ENCODE measurements at regions not wholly inside any gene's neighbourhood (a gene's known extent, or its start where the extent isn't known, plus 50 kb on each side); places are given as distances from the start of the nearest gene placed in this dataset.
"Not testable (repeated sequence)": the region's sequence is repeated elsewhere in the genome, so short reads cannot be mapped to it uniquely, and the experiment has no call there.

- DNase-seq (ENCODE audit: low read depth in 4 of 4, low spot score in 1 of 4), result no peak
Observed at GRCh38 chrX:122856205-122856604, 327.9 kb upstream of the GRIA3 start.

- no peak for DNase-seq (ENCODE audit: low read depth in 4 of 4, low spot score in 1 of 4)
Observed at GRCh38 chrX:122857734-122858133, 326.3 kb upstream of the GRIA3 start.

DNA sequence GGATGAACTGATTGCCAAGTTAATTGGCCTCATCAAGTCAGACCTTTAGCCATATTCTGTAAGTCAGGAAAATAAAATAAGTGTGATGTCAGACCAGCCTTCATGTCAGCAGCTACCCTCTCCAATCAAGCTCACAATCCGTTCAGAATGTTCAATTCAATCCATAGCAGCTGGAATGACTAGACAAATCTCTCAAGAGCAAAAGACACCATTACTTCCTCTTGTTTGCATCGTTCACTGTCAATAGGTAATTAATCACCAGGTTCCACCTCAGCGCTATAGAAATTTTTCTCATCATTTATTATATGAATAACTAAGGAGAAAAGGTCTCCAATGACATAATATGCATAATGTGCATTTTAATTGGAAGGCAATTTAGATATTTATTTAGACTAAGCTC lies 321.0 kb upstream of the GRIA3 start:
- no peak for DNase-seq (ENCODE audit: low read depth in 4 of 4, low spot score in 1 of 4)

DNA sequence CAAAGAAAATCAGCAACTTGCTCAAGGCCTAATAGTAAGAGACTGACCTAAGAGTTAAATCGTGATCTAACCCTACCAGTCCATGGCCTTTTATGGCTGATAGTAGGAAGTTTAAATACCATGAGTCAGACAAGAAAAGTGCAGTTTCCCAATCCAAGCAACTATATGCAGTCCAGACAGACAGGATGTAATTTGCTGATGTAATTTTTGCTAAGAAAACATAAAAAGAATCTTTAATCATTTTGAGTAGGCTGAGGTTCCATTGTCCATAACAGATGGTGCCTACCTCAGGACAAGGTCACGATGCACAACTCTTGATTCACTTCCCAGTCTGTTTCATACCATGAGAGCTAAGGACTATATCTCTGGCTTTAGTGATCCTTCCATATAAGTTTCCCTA lies 317.5 kb upstream of the GRIA3 start:
- no peak for DNase-seq (ENCODE audit: low read depth in 4 of 4, low spot score in 1 of 4)

DNA sequence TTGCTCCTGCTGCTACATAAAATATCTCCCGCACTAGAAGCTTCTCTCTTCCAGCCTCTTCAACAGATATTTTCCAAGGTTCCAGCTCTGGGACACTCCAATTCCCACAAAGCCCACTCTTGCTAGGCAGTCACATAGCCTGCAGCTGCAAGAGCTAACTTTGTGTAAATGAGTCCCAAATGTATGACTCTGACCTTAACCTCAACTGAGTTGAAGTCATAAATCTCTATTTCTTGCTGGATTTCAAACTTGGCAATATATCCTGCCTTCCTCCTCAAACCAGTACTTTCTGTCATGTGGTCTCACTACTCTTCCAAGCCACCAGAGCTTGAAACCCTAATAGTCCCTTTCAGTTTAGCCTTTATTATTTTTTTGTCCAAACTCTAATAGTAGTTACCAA lies 315.4 kb upstream of the GRIA3 start:
- no peak for DNase-seq (ENCODE audit: low read depth in 4 of 4, low spot score in 1 of 4)

GRCh38 chrX:122869171-122869570 lies 314.9 kb upstream of the GRIA3 start:
- no peak for DNase-seq (ENCODE audit: low read depth in 4 of 4, low spot score in 1 of 4)

GRCh38 chrX:122878269-122878668 lies 305.8 kb upstream of the GRIA3 start:
- DNase-seq (ENCODE audit: low read depth in 4 of 4, low spot score in 1 of 4), result no peak

- DNase-seq (ENCODE audit: low read depth in 4 of 4, low spot score in 1 of 4), result no peak
Observed at GRCh38 chrX:122880952-122881351, 303.1 kb upstream of the GRIA3 start.

GRCh38 chrX:122890729-122891128 lies 293.3 kb upstream of the GRIA3 start:
- no peak for DNase-seq (ENCODE audit: low read depth in 4 of 4, low spot score in 1 of 4)

DNA sequence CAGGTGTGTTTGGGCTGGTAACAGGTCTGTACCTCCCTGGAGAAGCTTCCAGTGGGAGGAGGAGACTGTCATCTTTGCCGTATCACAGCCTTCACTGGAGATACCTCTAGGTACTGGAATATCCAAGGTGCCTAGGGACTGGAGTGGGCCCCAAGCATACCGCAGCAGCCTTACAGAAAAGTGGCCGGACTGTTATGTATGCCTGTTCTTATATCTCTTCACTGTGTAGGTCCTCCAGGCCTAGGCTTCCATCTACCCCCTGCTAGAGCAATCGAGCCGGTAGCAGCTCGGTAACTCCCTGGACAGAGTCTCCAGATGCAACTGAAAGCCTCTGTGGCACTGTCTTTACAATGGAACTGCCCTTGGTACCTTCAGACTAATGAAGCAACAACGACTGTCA lies 277.4 kb upstream of the GRIA3 start:
- no peak for DNase-seq (ENCODE audit: low read depth in 4 of 4, low spot score in 1 of 4)

- DNase-seq (ENCODE audit: low read depth in 4 of 4, low spot score in 1 of 4), result no peak
Observed at GRCh38 chrX:122907375-122907774, 276.7 kb upstream of the GRIA3 start.

- DNase-seq (ENCODE audit: low read depth in 4 of 4, low spot score in 1 of 4), result no peak
Observed at GRCh38 chrX:122910697-122911096, 273.4 kb upstream of the GRIA3 start.

- no peak for DNase-seq (ENCODE audit: low read depth in 4 of 4, low spot score in 1 of 4)
Observed at GRCh38 chrX:122913134-122913533, 270.9 kb upstream of the GRIA3 start.

DNA sequence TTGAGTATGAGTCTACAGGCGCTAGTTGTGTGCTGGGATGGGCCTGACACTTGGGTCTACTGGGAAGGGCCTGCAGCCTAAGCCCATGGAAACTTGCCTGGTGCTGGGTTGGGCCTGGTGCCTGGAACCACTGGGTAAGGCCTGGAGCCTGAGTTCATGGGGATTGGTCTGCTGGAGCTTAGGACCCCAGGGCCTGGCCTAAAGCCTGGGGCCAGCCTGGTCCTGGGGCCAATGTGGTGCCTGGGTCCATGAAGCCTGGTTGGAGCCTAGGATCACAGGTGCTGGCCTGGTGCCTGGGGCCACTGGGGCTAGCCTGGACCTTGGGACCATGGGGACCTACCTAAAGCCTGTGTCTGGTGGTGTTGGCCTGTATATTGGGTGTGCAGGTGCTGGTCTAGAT lies 270.3 kb upstream of the GRIA3 start:
- DNase-seq (ENCODE audit: low read depth in 4 of 4, low spot score in 1 of 4), result no peak

- no peak for DNase-seq (ENCODE audit: low read depth in 4 of 4, low spot score in 1 of 4)
Observed at GRCh38 chrX:122914256-122914655, 269.8 kb upstream of the GRIA3 start.

DNA sequence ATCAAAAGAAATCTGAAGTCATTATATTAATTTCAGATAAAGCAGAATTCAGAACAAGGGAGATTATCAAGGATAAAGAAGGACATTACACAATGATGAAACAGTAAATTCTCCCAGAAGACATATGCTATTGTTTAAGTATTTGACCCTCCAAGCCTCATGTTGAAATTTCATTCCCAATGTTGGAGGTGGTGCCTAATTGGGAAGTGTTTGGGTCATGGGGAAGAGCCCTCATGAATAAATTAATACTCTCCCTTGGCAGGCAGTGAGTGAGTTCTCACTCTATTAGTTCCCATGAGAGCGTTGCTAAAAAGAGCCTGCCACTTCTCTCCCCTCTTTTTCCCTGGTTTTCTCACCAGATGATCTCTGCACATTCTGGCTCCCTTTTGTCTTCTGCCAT lies 249.9 kb upstream of the GRIA3 start:
- DNase-seq (ENCODE audit: low read depth in 4 of 4, low spot score in 1 of 4), result no peak

- no peak for DNase-seq (ENCODE audit: low read depth in 4 of 4, low spot score in 1 of 4)
Observed at GRCh38 chrX:122940199-122940598, 243.9 kb upstream of the GRIA3 start.

DNA sequence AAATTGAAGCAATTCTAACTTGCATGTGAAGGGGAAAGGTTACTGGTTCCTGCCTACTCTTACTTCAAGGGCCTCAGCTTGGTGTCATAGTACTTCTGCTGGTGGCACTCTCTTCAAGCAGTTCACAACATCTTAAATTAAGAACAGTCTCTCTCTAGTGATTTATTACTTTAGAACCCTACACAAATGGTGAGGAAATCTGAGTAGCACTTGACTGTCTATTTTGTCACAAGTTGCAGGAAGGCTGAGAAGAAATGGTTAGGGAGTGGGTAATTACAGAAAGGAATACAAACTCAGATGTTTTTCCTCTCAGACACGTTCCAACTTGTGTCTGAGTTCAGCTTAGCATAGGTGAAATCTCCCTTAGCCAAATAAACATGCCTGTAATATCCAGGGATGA lies 242.3 kb upstream of the GRIA3 start:
- DNase-seq (ENCODE audit: low read depth in 4 of 4, low spot score in 1 of 4), result no peak

GRCh38 chrX:122943918-122944317 lies 240.2 kb upstream of the GRIA3 start:
- DNase-seq (ENCODE audit: low read depth in 4 of 4, low spot score in 1 of 4), result no peak

DNA sequence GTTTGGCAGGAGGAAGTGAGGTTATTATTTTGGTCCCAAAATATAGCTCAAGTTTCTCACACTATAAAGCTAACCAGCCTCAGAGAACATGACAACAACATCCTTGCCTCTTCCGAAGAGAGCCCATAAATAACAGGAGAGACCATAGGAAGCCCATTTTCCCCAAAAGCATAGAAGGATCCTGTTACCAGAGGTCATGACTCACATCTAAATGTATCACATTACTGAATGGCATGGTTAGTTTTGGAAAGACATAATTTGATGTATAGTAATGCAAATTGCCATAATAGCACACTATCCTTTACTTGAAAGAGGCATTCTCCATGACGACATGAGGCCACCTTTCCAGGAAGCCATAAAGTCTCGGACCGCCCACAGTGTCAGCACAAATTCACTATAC lies 238.8 kb upstream of the GRIA3 start:
- no peak for DNase-seq (ENCODE audit: low read depth in 4 of 4, low spot score in 1 of 4)

DNA sequence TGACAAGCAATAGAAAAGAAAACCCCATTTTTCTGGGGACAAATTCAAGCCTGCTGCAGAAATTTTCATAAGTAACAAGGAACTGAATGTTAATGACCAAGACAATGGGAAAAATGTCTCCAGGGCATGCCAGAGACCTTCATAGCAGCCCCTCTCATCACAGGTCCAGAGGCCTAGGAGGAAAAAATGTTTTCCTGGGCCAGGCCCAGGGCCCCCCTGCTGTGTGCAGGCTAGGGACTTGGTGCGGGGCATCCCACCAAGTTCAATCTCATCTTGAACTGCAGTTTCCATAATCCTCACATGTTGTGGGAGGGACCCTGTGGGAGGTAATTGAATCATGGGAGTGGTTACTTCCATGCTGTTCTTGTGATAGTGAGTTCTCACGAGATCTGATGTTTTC lies 211.5 kb upstream of the GRIA3 start:
- DNase-seq (ENCODE audit: low read depth in 4 of 4, low spot score in 1 of 4), result no peak

DNA sequence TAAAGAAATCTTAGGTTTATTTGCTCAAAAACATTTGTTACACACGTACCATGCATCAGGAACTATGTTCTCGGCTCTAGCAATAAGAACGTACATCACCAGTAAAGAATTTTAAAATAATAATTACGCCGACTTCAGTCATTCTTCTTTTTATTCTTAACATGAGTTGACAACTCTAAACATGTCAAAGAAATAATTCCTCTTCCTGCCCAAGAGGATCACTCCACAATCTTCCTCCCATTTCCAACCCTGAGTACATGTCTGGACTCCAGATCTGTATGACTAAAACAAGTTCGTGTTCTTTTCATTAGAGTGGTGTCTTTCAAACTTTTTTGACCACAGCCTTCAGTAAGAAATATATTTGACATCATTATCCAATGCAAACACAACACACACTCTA lies 201.6 kb upstream of the GRIA3 start:
- no peak for DNase-seq (ENCODE audit: low read depth in 4 of 4, low spot score in 1 of 4)

- not testable (repeated sequence) for DNase-seq (ENCODE audit: low read depth in 4 of 4, low spot score in 1 of 4)
Observed at GRCh38 chrX:123002844-123003243, 181.2 kb upstream of the GRIA3 start.

DNA sequence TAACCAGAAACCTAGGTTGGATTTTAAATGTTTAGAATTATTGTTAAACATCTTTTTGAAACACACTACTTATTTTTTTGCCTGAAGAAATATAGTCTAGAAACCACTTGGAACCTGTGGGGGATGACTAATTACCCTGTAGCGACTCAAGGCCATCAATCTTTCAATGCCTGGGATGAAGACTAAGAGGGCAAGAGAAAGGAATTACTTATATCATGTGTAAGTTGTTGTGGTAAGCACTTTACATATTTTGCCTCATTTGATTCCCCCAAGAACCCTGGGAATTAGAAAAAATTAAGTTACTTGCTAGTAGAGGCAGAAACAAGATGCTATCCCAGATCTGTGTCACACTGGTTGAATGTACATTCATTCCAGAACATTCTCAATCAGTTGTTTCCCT lies 170.9 kb upstream of the GRIA3 start:
- no peak for DNase-seq (ENCODE audit: low read depth in 4 of 4, low spot score in 1 of 4)
